Neutrophil (primary cell): ENCODE measurements at regions not wholly inside any gene's neighbourhood (a gene's known extent, or its start where the extent isn't known, plus 50 kb on each side); places are given as distances from the start of the nearest gene placed in this dataset.

Experiments used
- H3K27ac ChIP-seq: fragments of 200-600 bp; sonication (generic); 2 replicates; pipeline ENCODE4 v1.5.1; 2016; ENCODE audit warnings: mild to moderate bottlenecking, moderate library complexity
- H3K27me3 ChIP-seq: fragments of 200-600 bp; sonication (generic); 2 replicates; pipeline ENCODE4 v1.6.0; 2016; ENCODE audit warnings: mild to moderate bottlenecking
- H3K36me3 ChIP-seq: fragments of 200-600 bp; sonication (generic); 2 replicates; pipeline ENCODE4 v1.5.1; 2017
- H3K4me1 ChIP-seq, 2 experiments: fragments of 200-600 bp in 1 of 2; sonication (generic) in 1 of 2; 1 replicate in 1 of 2; 2 replicates in 1 of 2; pipeline versions ENCODE4 v1.5.1 to v1.6.1; 2013 to 2016; ENCODE audit warnings: low read depth in 1 of 2, low read length in 1 of 2, mild to moderate bottlenecking in 1 of 2, moderate library complexity in 1 of 2; ENCODE audit not compliant: control insufficient read depth in 1 of 2, insufficient read depth in 1 of 2
- H3K4me3 ChIP-seq, 2 experiments: fragments of 200-600 bp in 1 of 2; sonication (generic) in 1 of 2; 1 replicate in 1 of 2; 2 replicates in 1 of 2; pipeline ENCODE4 v1.5.1; 2013 to 2016; ENCODE audit warnings: low read depth in 1 of 2, low read length in 1 of 2, mild to moderate bottlenecking in 1 of 2, moderate library complexity in 1 of 2
- H3K9me3 ChIP-seq: fragments of 200-600 bp; sonication (generic); 2 replicates; pipeline ENCODE4 v1.5.1; 2016
- CTCF ChIP-seq: fragments of 200-600 bp; sonication (generic); IDR thresholded peaks from 2 replicates; pipeline ENCODE4 v1.5.1; 2016; ENCODE audit warnings: antibody characterized with exemption

GRCh38 chr11:116052603-116053547 lies 548.7 kb upstream of the CADM1 start:
- no peaks in the 10 kb centered on the region for H3K9me3 ChIP-seq

GRCh38 chr11:116051494-116051893 lies 547.3 kb upstream of the CADM1 start:
- TF ChIP-seq CTCF: no peak
- H3K4me3 ChIP-seq: no peak overlapping the region
- H3K27ac ChIP-seq: no peak overlapping the region
- H3K4me1 ChIP-seq: no peaks in the 10 kb centered on the region
- H3K36me3 ChIP-seq: no peaks in the 10 kb centered on the region
- H3K9me3 ChIP-seq: no peaks in the 10 kb centered on the region
- H3K27me3 ChIP-seq: no peaks in the 10 kb centered on the region

More at GRCh38 chr11:116052603-116053547, 548.7 kb upstream of the CADM1 start:
- TF ChIP-seq CTCF: no peak
- Histone ChIP-seq H3K4me3 (no peak overlapping the region), H3K4me1 (no peaks in the 10 kb centered on the region), H3K36me3 (no peaks in the 10 kb centered on the region), H3K27me3 (no peaks in the 10 kb centered on the region), H3K27ac (no peak overlapping the region)

- H3K4me1 ChIP-seq: no peaks in the 10 kb centered on the region
- no peak for TF ChIP-seq CTCF
- H3K9me3 ChIP-seq: no peaks in the 10 kb centered on the region
- no peaks in the 10 kb centered on the region for H3K27me3 ChIP-seq
- no peak overlapping the region for H3K4me3 ChIP-seq
- no peaks in the 10 kb centered on the region for H3K36me3 ChIP-seq
- H3K27ac ChIP-seq: no peak overlapping the region
Observed at GRCh38 chr11:116049383-116049782, 545.2 kb upstream of the CADM1 start.

GRCh38 chr11:116046127-116046526 lies 541.9 kb upstream of the CADM1 start:
- Histone ChIP-seq H3K36me3 (no peaks in the 10 kb centered on the region), H3K27ac (no peak overlapping the region), H3K9me3 (no peaks in the 10 kb centered on the region), H3K4me3 (no peak overlapping the region), H3K27me3 (no peaks in the 10 kb centered on the region), H3K4me1 (no peaks in the 10 kb centered on the region)
- TF ChIP-seq CTCF: no peak

GRCh38 chr11:116044941-116045340 lies 540.7 kb upstream of the CADM1 start:
- Histone ChIP-seq H3K36me3 (no peaks in the 10 kb centered on the region), H3K27ac (no peak overlapping the region), H3K9me3 (no peaks in the 10 kb centered on the region), H3K4me1 (no peaks in the 10 kb centered on the region), H3K27me3 (no peaks in the 10 kb centered on the region), H3K4me3 (no peak overlapping the region)
- no peak for TF ChIP-seq CTCF
